CD4-positive, CD25-positive, alpha-beta regulatory T cell (primary cell): ENCODE measurements at regions not wholly inside any gene's neighbourhood (a gene's known extent, or its start where the extent isn't known, plus 50 kb on each side); places are given as distances from the start of the nearest gene placed in this dataset.
A peak's percentile ranks its signal among the peaks of the same experiment; 100 is the strongest.

Experiments
- ATAC-seq, 2 donors: fragments of 150-1000 bp; cut with Tn5 transposase; one replicate each; pipeline ENCODE4 v1.10.0; 2021; ENCODE audit warnings: low read depth in 2 of 2, moderate number of reproducible peaks in 2 of 2, moderate library complexity in 1 of 2
- DNase-seq, 3 donors: peaks; one replicate each; pipeline versions ENCODE4 v3.0.0 to v3.0.0-alpha.2; 2012 to 2022; ENCODE audit warnings: mixed read lengths in 1 of 3
- H3K27ac ChIP-seq: one replicate; pipeline ENCODE4 v1.7.0; 2013; ENCODE audit warnings: mild to moderate bottlenecking, low read length; ENCODE audit not compliant: insufficient read depth, poor library complexity, severe bottlenecking
- H3K27me3 ChIP-seq: one replicate; pipeline ENCODE4 v1.7.0; 2013; ENCODE audit warnings: low read length; ENCODE audit not compliant: control insufficient read depth, insufficient read depth
- H3K36me3 ChIP-seq: one replicate; pipeline ENCODE4 v1.7.0; 2013; ENCODE audit warnings: mild to moderate bottlenecking, low read length, moderate library complexity; ENCODE audit not compliant: control insufficient read depth, insufficient read depth
- H3K4me1 ChIP-seq: 2 replicates; pipeline ENCODE4 v1.7.0; 2013; ENCODE audit warnings: mild to moderate bottlenecking, low read length; ENCODE audit not compliant: insufficient read depth, control insufficient read depth, poor library complexity, severe bottlenecking
- H3K4me3 ChIP-seq: one replicate; pipeline ENCODE4 v1.7.0; 2013; ENCODE audit warnings: low read depth, mild to moderate bottlenecking, low read length, moderate library complexity
- H3K9me3 ChIP-seq, 2 experiments: 1 replicate in 1 of 2; 2 replicates in 1 of 2; pipeline ENCODE4 v1.7.0; 2013; ENCODE audit warnings: low read length in 2 of 2, mild to moderate bottlenecking in 1 of 2, moderate library complexity in 1 of 2; ENCODE audit not compliant: control insufficient read depth in 2 of 2
- H3K27ac Mint-ChIP-seq, 3 donors: one replicate each; pipeline ENCODE4 v1.8.0; 2020 to 2022; ENCODE audit warnings: mild to moderate bottlenecking in 3 of 3, mixed read lengths in 3 of 3, moderate library complexity in 2 of 3
- H3K27me3 Mint-ChIP-seq: one replicate; pipeline ENCODE4 v1.8.0; 2022; ENCODE audit warnings: mild to moderate bottlenecking, mixed read lengths
- H3K36me3 Mint-ChIP-seq: one replicate; pipeline ENCODE4 v1.8.0; 2020; ENCODE audit warnings: mixed read lengths
- H3K4me1 Mint-ChIP-seq, 4 donors: one replicate each; pipeline ENCODE4 v1.8.0; 2020 to 2022; ENCODE audit warnings: mixed read lengths in 4 of 4, mild to moderate bottlenecking in 1 of 4
- H3K4me3 Mint-ChIP-seq, 4 donors: one replicate each; pipeline ENCODE4 v1.8.0; 2020 to 2022; ENCODE audit warnings: mild to moderate bottlenecking in 4 of 4, mixed read lengths in 4 of 4, moderate library complexity in 3 of 4
- H3K9me3 Mint-ChIP-seq, 7 donors: one replicate each; pipeline ENCODE4 v1.8.0; 2020 to 2022; ENCODE audit warnings: mixed read lengths in 7 of 7, mild to moderate bottlenecking in 3 of 7, moderate library complexity in 2 of 7

GRCh38 chr1:222062640-222063039 lies 320.8 kb upstream of the DUSP10 start:
- Mint-ChIP-seq H3K4me1 (no peaks in the 10 kb centered on the region), H3K36me3 (no peaks in the 10 kb centered on the region), H3K4me3 (no peak overlapping the region), H3K27ac (peak overlapping the region in 1 of 3 donors; percentile 25), H3K27me3 (peaks cover 10% of the 10 kb centered on the region), H3K9me3 (peaks cover 0 to 12% (median 4%) of the 10 kb centered on the region in 7 donors)
- ATAC-seq: no peak
- no peaks in the 10 kb centered on the region for H3K36me3 ChIP-seq
- peaks cover 6 to 9% of the 10 kb centered on the region in 2 experiments for H3K9me3 ChIP-seq
- peaks cover 5% of the 10 kb centered on the region for H3K27me3 ChIP-seq
- H3K27ac ChIP-seq: no peak overlapping the region
- DNase-seq: no peak
- H3K4me1 ChIP-seq: no peaks in the 10 kb centered on the region
- H3K4me3 ChIP-seq: no peak overlapping the region

GRCh38 chr1:222061711-222062359 lies 319.9 kb upstream of the DUSP10 start:
- Histone ChIP-seq H3K4me1 (no peaks in the 10 kb centered on the region), H3K36me3 (no peaks in the 10 kb centered on the region), H3K9me3 (peaks cover 6 to 9% of the 10 kb centered on the region in 2 experiments), H3K4me3 (no peak overlapping the region), H3K27me3 (no peaks in the 10 kb centered on the region), H3K27ac (no peak overlapping the region)
- no peak for DNase-seq
- ATAC-seq: no peak
- Mint-ChIP-seq H3K4me1 (no peaks in the 10 kb centered on the region), H3K9me3 (peaks cover 0 to 12% (median 4%) of the 10 kb centered on the region in 7 donors), H3K27ac (peak overlapping the region in 1 of 3 donors; percentile 25), H3K27me3 (peaks cover 10% of the 10 kb centered on the region), H3K4me3 (no peak overlapping the region), H3K36me3 (no peaks in the 10 kb centered on the region)

- H3K9me3 ChIP-seq: peaks cover 5 to 9% of the 10 kb centered on the region in 2 experiments
- H3K27ac ChIP-seq: no peak overlapping the region
- no peaks in the 10 kb centered on the region for H3K27me3 ChIP-seq
- Mint-ChIP-seq H3K4me1 (no peaks in the 10 kb centered on the region), H3K27me3 (peaks cover 4% of the 10 kb centered on the region), H3K36me3 (no peaks in the 10 kb centered on the region), H3K4me3 (no peak overlapping the region), H3K9me3 (peaks cover 0 to 6% (median 3%) of the 10 kb centered on the region in 7 donors), H3K27ac (no peak overlapping the region)
- no peaks in the 10 kb centered on the region for H3K36me3 ChIP-seq
- ATAC-seq: no peak
- H3K4me3 ChIP-seq: no peak overlapping the region
- no peak for DNase-seq
- no peaks in the 10 kb centered on the region for H3K4me1 ChIP-seq
These were observed 318.5 kb upstream of the DUSP10 start for GRCh38 chr1:222060210-222060916.

GRCh38 chr1:222058249-222058648 lies 316.4 kb upstream of the DUSP10 start:
- no peak overlapping the region for H3K4me3 Mint-ChIP-seq
- H3K36me3 ChIP-seq: no peaks in the 10 kb centered on the region
- H3K27ac ChIP-seq: no peak overlapping the region
- no peaks in the 10 kb centered on the region for H3K27me3 Mint-ChIP-seq
- H3K9me3 ChIP-seq: no peaks in the 10 kb centered on the region
- peaks cover 0 to 4% (median 0%) of the 10 kb centered on the region in 7 donors for H3K9me3 Mint-ChIP-seq
- no peak for DNase-seq
- H3K4me3 ChIP-seq: no peak overlapping the region
- no peaks in the 10 kb centered on the region for H3K27me3 ChIP-seq
- H3K27ac Mint-ChIP-seq: no peak overlapping the region
- H3K4me1 ChIP-seq: no peaks in the 10 kb centered on the region
- H3K4me1 Mint-ChIP-seq: no peaks in the 10 kb centered on the region
- no peak for ATAC-seq
- H3K36me3 Mint-ChIP-seq: no peaks in the 10 kb centered on the region

- H3K36me3 Mint-ChIP-seq: no peaks in the 10 kb centered on the region
- no peaks in the 10 kb centered on the region for H3K4me1 Mint-ChIP-seq
- no peaks in the 10 kb centered on the region for H3K9me3 Mint-ChIP-seq
- Histone ChIP-seq H3K27me3 (no peaks in the 10 kb centered on the region), H3K4me3 (no peak overlapping the region), H3K27ac (no peak overlapping the region), H3K4me1 (no peaks in the 10 kb centered on the region), H3K36me3 (no peaks in the 10 kb centered on the region), H3K9me3 (no peaks in the 10 kb centered on the region)
- no peak overlapping the region for H3K4me3 Mint-ChIP-seq
- H3K27ac Mint-ChIP-seq: no peak overlapping the region
- no peaks in the 10 kb centered on the region for H3K27me3 Mint-ChIP-seq
- DNase-seq (no peak), ATAC-seq (no peak)
These were observed 315.3 kb upstream of the DUSP10 start for GRCh38 chr1:222057162-222057561.

- no peak for ATAC-seq
These were observed 312.5 kb upstream of the DUSP10 start for GRCh38 chr1:222054416-222054815.

GRCh38 chr1:222053790-222054294 lies 312.0 kb upstream of the DUSP10 start:
- ATAC-seq (no peak), DNase-seq (no peak)
- peaks cover 0 to 2% (median under 1%) of the 10 kb centered on the region in 4 donors for H3K4me1 Mint-ChIP-seq
- no peak overlapping the region for H3K27ac ChIP-seq
- H3K27me3 ChIP-seq: no peaks in the 10 kb centered on the region
- no peaks in the 10 kb centered on the region for H3K4me1 ChIP-seq
- no peaks in the 10 kb centered on the region for H3K27me3 Mint-ChIP-seq
- H3K36me3 ChIP-seq: no peaks in the 10 kb centered on the region
- no peaks in the 10 kb centered on the region for H3K36me3 Mint-ChIP-seq
- no peak overlapping the region for H3K4me3 ChIP-seq
- H3K4me3 Mint-ChIP-seq: no peak overlapping the region
- H3K27ac Mint-ChIP-seq: no peak overlapping the region
- H3K9me3 ChIP-seq: no peaks in the 10 kb centered on the region
- no peaks in the 10 kb centered on the region for H3K9me3 Mint-ChIP-seq

More at GRCh38 chr1:222054416-222054815, 312.5 kb upstream of the DUSP10 start:
- Histone ChIP-seq H3K36me3 (no peaks in the 10 kb centered on the region), H3K4me1 (no peaks in the 10 kb centered on the region), H3K4me3 (no peak overlapping the region), H3K27me3 (no peaks in the 10 kb centered on the region), H3K9me3 (no peaks in the 10 kb centered on the region), H3K27ac (no peak overlapping the region)
- Mint-ChIP-seq H3K9me3 (no peaks in the 10 kb centered on the region), H3K27ac (no peak overlapping the region), H3K27me3 (no peaks in the 10 kb centered on the region), H3K4me1 (peaks cover 0 to 2% (median 0%) of the 10 kb centered on the region in 4 donors), H3K36me3 (no peaks in the 10 kb centered on the region), H3K4me3 (no peak overlapping the region)
- no peak for DNase-seq
